Endothelial cell of umbilical vein (primary cell): ENCODE measurements at regions not wholly inside any gene's neighbourhood (a gene's known extent, or its start where the extent isn't known, plus 50 kb on each side); places are given as distances from the start of the nearest gene placed in this dataset.

ENCODE experiments used
- CTCF ChIP-seq, 2 donors: IDR thresholded peaks; 1 replicate in 1 of 2; 2 replicates in 1 of 2; pipeline ENCODE4 v1.5.1; 2011; ENCODE audit warnings: low read length in 2 of 2, mild to moderate bottlenecking in 2 of 2, moderate library complexity in 2 of 2, control low read depth in 1 of 2, inconsistent platforms in 1 of 2, low read depth in 1 of 2; ENCODE audit not compliant: insufficient read depth in 1 of 2; ENCODE audit errors: extremely low read depth in 1 of 2
- POLR2A ChIP-seq: IDR thresholded peaks from 2 replicates; pipeline ENCODE4 v1.6.1; 2012; ENCODE audit warnings: low read depth, mild to moderate bottlenecking, control low read depth, low read length

GRCh38 chr2:40625849-40626248, 174.0 kb upstream of the SLC8A1 start:
- TF ChIP-seq POLR2A (no peak), CTCF (IDR thresholded peaks at IDR 0.05; ENCODE audit: extremely low read depth in 1 of 2, insufficient read depth in 1 of 2, low read depth in 1 of 2, low read length in 2 of 2) (no peak)
